Psoas muscle (tissue), 7 donors: ENCODE measurements at regions not wholly inside any gene's neighbourhood (a gene's known extent, or its start where the extent isn't known, plus 50 kb on each side); places are given as distances from the start of the nearest gene placed in this dataset.

Experiments used
- ATAC-seq, 4 donors: fragments of 200-7000 bp; cut with Tn5 transposase; one replicate each; pipeline ENCODE4 v1.9.1; 2020; ENCODE audit warnings: moderate library complexity in 3 of 4, mild to moderate bottlenecking in 2 of 4
- DNase-seq, 2 donors: peaks; one replicate each; pipeline ENCODE4 v3.0.0-alpha.2; 2020
- H3K27ac ChIP-seq: fragments of 200-600 bp; one replicate; pipeline ENCODE4 v1.8.0; 2022
- H3K27me3 ChIP-seq, 3 donors: fragments of 200-600 bp in 1 of 3; one replicate each; pipeline versions ENCODE4 v1.6.1 to v1.8.0; 2013 to 2022; ENCODE audit warnings: low read length in 2 of 3, mild to moderate bottlenecking in 2 of 3, moderate library complexity in 1 of 3; ENCODE audit not compliant: insufficient read depth in 3 of 3
- H3K36me3 ChIP-seq, 2 donors: fragments of 200-600 bp in 1 of 2; one replicate each; pipeline versions ENCODE4 v1.6.1 to v1.8.0; 2013 to 2022; ENCODE audit warnings: low read depth in 1 of 2, mild to moderate bottlenecking in 1 of 2, moderate library complexity in 1 of 2; ENCODE audit not compliant: insufficient read depth in 1 of 2
- H3K4me1 ChIP-seq: fragments of 200-600 bp; one replicate; pipeline ENCODE4 v1.8.0; 2022
- H3K4me3 ChIP-seq: fragments of 200-600 bp; one replicate; pipeline ENCODE4 v1.8.0; 2022; ENCODE audit warnings: mild to moderate bottlenecking
- H3K9me3 ChIP-seq: fragments of 200-600 bp; one replicate; pipeline ENCODE4 v1.8.0; 2022
- WGBS, 3 donors: extraction: QIAGEN DNeasy Blood & Tissue Kit; methylation state at CpG; one replicate each; pipeline versions ENCODE4 v1.1.6 to v1.1.7; 2013; 5-methylcytosine and 5-hydroxymethylcytosine counted together
- intact Hi-C, 2 donors: fragments of 100-400 bp; cut with DNase I; formaldehyde crosslinking; loops; one replicate each; pipeline versions ENCODE4 v1.11.0 to v1.14.2; 2022
- TF ChIP-seq, protein P1 (sequence below): fragments of 200-600 bp; IDR thresholded peaks from one replicate; pipeline ENCODE4 v1.8.0; 2022; ENCODE audit warnings: antibody characterized with exemption
- donor health status: healthy with polysubstance abuse.
- donor health status: DM: no; HTN: no; CAD: no; lungs with moderate emphysema.
- donor health status: Bipolar disorder and iron deficiency.
- donor health status: healthy.
- donor health status: DM: yes; HTN: yes; CAD: no.
- donor health status: DM: no; HTN: no; CAD: no.
- donor health status: DM: yes; HTN: yes; CAD: no.

DNA sequence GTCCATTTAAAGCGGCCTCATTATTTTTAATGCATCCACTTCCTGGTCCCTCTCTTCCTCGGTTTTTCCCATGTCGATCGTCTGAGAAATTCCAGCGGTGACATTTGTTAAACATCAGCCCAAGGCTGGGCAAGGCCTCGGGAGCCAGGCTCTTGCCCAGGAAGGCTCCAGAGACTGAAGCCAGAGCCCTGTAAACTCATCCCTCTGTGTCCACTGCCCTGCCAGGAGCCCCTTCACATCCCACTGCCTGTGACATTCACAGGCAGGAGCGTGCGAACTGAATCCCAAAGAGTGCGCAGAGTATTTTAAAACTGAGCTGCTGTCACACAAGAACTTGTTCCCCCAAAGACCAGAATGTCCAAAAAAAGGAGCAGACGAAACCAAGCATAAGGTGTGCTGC is 56.5 kb upstream of the ANO1 start:
- Histone ChIP-seq H3K9me3 (no peaks in the 10 kb centered on the region), H3K27me3 (no peaks in the 10 kb centered on the region), H3K36me3 (no peaks in the 10 kb centered on the region), H3K4me1 (no peaks in the 10 kb centered on the region), H3K27ac (no peak overlapping the region), H3K4me3 (no peak overlapping the region)
- DNase-seq (no peak), ATAC-seq (no peak)
- intact Hi-C loops: no loop called here
- WGBS, 3 donors: 73 to 83% (median 80%) methylated on average over 10 of the region's 10 CpGs
- TF ChIP-seq, protein P1, sequence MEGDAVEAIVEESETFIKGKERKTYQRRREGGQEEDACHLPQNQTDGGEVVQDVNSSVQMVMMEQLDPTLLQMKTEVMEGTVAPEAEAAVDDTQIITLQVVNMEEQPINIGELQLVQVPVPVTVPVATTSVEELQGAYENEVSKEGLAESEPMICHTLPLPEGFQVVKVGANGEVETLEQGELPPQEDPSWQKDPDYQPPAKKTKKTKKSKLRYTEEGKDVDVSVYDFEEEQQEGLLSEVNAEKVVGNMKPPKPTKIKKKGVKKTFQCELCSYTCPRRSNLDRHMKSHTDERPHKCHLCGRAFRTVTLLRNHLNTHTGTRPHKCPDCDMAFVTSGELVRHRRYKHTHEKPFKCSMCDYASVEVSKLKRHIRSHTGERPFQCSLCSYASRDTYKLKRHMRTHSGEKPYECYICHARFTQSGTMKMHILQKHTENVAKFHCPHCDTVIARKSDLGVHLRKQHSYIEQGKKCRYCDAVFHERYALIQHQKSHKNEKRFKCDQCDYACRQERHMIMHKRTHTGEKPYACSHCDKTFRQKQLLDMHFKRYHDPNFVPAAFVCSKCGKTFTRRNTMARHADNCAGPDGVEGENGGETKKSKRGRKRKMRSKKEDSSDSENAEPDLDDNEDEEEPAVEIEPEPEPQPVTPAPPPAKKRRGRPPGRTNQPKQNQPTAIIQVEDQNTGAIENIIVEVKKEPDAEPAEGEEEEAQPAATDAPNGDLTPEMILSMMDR: no peak

GRCh38 chr11:70024036-70024772 is 53.9 kb upstream of the ANO1 start:
- Histone ChIP-seq H3K4me1 (no peaks in the 10 kb centered on the region), H3K27me3 (no peaks in the 10 kb centered on the region), H3K9me3 (no peaks in the 10 kb centered on the region), H3K36me3 (no peaks in the 10 kb centered on the region), H3K4me3 (no peak overlapping the region), H3K27ac (no peak overlapping the region)
- intact Hi-C loops: no loop called here
- ATAC-seq (no peak), DNase-seq (no peak)
- 74 to 81% (median 78%) methylated on average over 13 of the region's 13 CpGs for WGBS, 3 donors
- TF ChIP-seq, protein P1: no peak

DNA sequence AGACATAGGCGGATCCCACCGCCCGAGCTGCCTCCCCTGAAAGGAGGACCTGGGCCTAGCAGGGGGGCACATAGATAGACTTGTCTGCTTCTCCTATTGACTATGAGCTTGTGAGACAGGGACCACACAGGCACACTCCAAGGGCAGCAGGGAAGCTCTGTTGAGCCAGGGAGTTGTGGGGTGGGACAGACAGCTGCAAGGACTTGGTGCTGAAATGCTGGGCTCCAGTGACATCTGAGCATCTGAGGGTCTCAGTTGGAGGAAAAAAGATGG is 53.4 kb upstream of the ANO1 start:
- H3K4me3 ChIP-seq: no peak overlapping the region
- TF ChIP-seq, protein P1: no peak
- H3K4me1 ChIP-seq: no peaks in the 10 kb centered on the region
- 92 to 100% (median 93%) methylated on average over 3 of the region's 3 CpGs for WGBS, 3 donors
- H3K9me3 ChIP-seq: no peaks in the 10 kb centered on the region
- intact Hi-C loops: no loop called here
- no peak overlapping the region for H3K27ac ChIP-seq
- no peak for DNase-seq
- no peak for ATAC-seq
- H3K27me3 ChIP-seq: no peaks in the 10 kb centered on the region
- no peaks in the 10 kb centered on the region for H3K36me3 ChIP-seq

- DNase-seq: no peak
- Histone ChIP-seq H3K9me3 (no peaks in the 10 kb centered on the region), H3K4me3 (no peak overlapping the region), H3K36me3 (no peaks in the 10 kb centered on the region), H3K27ac (no peak overlapping the region), H3K4me1 (no peaks in the 10 kb centered on the region), H3K27me3 (no peaks in the 10 kb centered on the region)
- intact Hi-C loops: no loop called here
- no peak for ATAC-seq
- 97 to 99% (median 98%) methylated on average over 3 of the region's 3 CpGs for WGBS, 3 donors
- TF ChIP-seq, protein P1: no peak
These were observed 52.8 kb upstream of the ANO1 start for GRCh38 chr11:70025308-70025707.

GRCh38 chr11:70026012-70026411 is 52.1 kb upstream of the ANO1 start:
- 72 to 79% (median 74%) methylated on average over 3 of the region's 3 CpGs for WGBS, 3 donors
- intact Hi-C loops: no loop called here

More at GRCh38 chr11:70026012-70026411, 52.1 kb upstream of the ANO1 start:
- Histone ChIP-seq H3K27me3 (no peaks in the 10 kb centered on the region), H3K9me3 (no peaks in the 10 kb centered on the region), H3K27ac (no peak overlapping the region), H3K36me3 (no peaks in the 10 kb centered on the region), H3K4me1 (no peaks in the 10 kb centered on the region), H3K4me3 (no peak overlapping the region)
- TF ChIP-seq, protein P1: no peak
- DNase-seq (no peak), ATAC-seq (no peak)
